ENCODE measurements at regions not wholly inside any gene's neighbourhood (a gene's known extent, or its start where the extent isn't known, plus 50 kb on each side); places are given as distances from the start of the nearest gene placed in this dataset.

DNA sequence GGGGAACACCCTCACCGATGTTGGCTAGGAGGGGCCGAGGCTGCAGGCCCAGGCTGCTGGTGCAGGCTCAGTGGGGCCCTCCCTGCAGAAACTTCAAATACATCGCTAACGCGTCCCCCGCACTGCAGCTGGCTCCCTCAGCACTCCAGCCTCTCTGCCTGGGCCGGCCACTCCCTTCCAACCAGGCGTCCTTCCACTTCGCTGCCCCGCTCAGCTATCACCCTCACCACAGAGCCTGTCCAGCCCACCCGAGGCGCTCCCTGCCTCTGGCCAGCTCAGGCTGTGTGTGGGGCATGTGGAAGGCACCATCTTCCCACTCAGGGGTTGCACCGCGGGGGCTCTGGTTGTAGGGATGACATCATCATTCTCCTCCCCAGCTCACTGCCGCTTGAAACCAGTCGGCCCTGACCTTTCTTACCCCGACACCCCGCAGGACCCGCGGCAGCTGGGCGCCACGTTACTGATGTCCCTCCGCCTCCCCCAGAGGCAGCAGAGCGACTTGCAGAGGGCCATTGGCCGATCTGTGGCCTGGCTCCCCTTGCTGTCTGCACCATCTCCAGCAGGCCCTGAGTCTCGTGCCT lies 199.9 kb upstream of the RTL1 start:
- no peak for DNase-seq (ENCODE audit: low read depth in 2 of 2)

DNA sequence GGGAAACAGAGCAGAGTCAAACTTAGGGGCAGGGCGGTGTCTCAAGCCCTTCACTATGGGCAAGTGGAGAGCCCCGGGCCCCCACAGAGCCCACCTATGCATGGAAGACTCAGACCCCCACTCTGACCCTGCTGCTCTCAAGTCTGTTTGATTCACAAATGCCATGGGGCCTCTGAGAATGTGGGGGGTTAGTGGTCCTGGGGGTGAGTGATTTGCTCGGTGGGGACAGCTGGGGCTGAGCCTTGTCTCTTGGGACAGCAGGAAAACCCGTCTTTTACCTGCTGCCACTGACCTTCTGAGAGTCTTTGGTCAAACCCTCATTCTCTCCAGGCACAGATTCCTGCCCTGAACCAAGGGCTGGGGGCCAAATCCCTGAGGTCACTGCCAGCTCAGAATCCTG lies 201.0 kb upstream of the RTL1 start:
- DNase-seq (ENCODE audit: low read depth in 2 of 2), result no peak

- no peak for DNase-seq (ENCODE audit: low read depth in 2 of 2)
Measured at GRCh38 chr14:101105045-101105444, 201.5 kb upstream of the RTL1 start.

GRCh38 chr14:101108579-101109346 lies 205.2 kb upstream of the RTL1 start:
- DNase-seq (ENCODE audit: low read depth in 2 of 2), result no peak

DNA sequence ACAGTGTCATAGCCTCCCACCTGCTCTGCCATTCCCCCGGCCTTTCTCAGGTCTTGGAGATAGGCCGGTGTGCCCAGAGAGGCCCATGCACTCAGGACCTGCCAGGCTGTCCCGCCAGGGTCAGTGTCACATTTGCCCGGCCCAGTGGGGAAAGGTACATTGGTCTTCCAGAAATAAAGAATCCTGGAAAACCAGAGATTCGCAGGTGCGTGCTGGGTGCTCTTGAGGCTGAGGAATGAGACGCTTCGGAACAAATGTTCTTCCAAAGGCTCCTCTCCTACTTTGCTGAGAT lies 205.8 kb upstream of the RTL1 start:
- DNase-seq (ENCODE audit: low read depth in 2 of 2), result no peak

DNA sequence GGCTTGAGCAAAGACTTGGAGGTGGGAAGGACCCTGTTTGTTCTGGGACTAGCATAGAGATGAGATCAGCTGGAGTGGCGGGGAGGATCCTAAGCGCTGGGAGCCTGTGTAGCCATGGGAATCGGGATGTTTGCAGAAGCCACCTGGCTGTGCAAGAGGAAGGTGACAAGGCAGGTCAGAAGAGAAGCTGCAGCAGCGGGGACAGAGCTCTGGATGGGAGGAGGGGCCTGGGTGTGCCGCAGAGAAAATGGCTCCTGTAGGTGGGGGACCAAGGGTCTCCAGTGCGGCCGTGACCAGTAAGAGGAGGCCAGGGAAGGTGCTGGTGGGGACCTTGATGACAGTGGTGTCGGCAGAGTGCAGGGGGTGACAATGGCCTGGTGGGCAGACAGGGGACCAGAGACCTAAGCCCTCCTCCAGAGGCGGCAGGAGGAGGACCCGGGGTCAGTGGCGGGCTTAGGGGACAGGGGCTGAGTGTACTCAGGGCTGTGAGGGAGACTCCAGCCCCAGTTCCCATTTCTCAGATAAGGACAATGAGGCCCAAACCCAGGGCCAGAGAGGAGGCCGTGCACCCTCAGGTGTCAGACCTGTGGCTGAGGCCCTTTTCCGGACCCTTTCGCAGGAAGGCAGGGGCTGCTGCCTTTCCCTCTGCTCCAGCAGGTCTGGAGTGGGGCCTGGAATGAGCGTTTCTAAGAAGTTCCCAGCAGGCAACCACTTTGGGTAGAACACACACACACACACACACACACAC lies 206.6 kb upstream of the RTL1 start:
- no peak for DNase-seq (ENCODE audit: low read depth in 2 of 2)

DNA sequence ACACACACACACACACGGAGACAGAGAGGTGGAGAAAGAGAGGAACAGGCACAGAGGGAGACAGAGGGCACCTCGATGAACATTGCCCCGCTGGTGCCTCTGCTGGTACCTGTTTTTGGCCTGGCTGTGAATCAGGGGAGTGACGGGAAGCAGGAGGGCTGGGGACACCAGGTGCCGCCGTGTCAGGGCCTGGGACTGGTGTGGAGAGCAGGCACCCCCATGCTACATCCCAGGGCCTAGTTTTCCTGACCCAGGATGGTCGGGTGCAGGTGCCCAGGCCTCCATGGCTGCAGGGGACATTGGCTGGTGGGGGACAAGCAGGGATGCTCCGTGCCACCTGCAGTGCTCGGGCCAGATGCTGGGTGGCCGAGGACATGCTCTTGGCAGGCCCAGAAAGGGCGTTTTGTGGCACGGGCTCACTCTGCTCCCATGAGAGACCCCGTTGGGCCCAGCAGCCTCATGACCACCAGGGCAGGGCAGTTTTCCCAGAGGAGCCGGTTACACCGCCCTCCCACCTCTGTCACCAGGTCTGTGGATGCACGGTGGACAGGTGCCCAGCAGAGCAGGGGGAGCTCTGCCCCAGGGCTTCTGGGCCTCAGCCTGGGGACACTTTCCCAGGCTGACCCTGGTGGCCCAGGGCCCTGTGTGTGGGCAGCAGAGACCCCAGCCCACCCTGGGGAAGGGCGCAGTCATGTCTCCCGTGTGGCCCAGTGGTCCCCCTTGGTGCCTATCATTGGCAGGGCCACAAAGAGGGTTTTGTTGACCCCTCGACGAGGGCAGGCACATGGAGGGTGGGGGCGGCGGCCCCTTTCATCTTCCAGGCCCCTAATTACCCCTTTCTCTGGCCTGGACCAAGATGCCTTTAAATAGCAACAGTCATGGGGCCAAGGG lies 207.5 kb upstream of the RTL1 start:
- DNase-seq (ENCODE audit: low read depth in 2 of 2), result no peak

- no peak for DNase-seq (ENCODE audit: low read depth in 2 of 2)
Measured at GRCh38 chr14:101111620-101112290, 208.2 kb upstream of the RTL1 start.

DNA sequence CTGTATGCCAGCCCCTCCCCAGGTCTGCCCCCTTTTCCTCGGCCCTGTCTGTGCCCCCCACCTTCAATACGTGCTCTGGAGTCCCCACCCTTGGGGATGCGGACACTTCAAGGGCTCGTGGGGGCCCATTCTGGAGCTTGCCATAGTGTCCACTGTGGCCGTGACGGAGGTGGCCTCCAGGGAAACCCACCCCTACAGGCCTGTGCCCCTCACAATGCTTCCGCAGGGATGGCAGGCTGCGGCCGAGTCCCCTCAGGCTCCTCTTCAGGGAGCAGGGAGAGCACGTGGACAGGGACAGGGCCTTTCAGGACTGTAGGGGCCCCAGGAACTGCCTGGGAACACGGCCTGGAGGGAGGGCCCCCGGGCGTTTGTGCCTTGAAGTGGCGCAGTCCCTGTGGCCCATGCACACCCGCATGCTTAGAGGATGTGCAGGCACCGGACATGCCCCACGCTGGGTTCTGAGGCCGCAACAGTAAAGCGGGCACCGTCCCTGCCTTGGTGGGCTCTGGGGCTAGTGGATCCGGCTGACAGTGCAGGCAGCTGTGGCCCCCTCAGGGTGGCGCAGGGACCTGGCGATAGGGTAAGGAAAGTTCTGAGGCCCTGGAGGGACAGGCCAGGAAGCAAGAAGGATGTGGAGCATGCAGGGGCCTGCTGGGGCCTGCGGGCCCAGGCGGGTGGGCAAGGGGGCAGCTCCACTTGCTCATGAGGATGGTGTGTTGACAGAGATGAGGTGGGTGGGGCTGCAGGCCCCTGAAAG lies 209.0 kb upstream of the RTL1 start:
- DNase-seq (ENCODE audit: low read depth in 2 of 2), result no peak

- DNase-seq (ENCODE audit: low read depth in 2 of 2), result no peak
Measured at GRCh38 chr14:101113108-101113612, 209.6 kb upstream of the RTL1 start.

GRCh38 chr14:101113835-101114725 lies 210.6 kb upstream of the RTL1 start:
- no peak for DNase-seq (ENCODE audit: low read depth in 2 of 2)

DNA sequence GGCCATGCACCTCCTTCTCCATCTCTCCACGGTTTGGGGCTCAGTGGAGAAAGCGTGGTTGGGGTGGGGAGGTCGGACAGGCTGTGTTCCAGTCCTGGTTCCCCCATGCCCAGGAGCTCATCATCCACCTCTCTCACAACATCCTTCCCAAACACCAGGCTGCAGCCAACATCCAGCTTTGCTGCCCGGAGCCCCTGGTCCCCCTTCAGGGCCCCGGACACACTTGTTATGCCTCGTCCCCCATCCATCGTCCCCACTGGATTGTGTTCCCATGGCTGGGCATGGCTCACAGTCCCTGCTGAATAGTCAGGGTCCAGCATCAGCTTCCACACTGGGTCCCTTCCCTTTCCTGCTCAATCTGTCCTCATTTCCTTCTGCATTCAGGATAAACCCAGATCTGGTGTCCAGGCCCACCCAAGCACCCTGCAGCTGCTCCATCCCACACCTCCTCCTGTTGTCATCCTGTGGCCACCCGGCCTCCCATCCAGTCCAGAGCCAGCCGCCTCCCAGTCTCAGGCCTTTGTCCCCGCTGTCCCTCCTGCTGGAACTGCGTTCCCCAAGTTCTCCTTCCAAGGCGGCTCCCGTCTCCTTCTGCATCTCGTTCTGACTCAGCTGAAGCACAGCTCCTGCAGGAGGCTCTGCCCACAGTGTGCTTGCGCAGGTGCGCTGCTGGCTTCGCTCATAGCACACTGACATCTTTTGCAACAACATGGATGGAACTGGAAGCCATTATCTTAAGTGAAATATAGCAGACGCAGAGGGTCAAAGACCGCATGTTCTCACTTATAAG lies 211.4 kb upstream of the RTL1 start:
- DNase-seq (ENCODE audit: low read depth in 2 of 2), result no peak

GRCh38 chr14:101115652-101116051 lies 212.1 kb upstream of the RTL1 start:
- no peak for DNase-seq (ENCODE audit: low read depth in 2 of 2)

GRCh38 chr14:101116065-101116464 lies 212.5 kb upstream of the RTL1 start:
- DNase-seq (ENCODE audit: low read depth in 2 of 2), result no peak

DNA sequence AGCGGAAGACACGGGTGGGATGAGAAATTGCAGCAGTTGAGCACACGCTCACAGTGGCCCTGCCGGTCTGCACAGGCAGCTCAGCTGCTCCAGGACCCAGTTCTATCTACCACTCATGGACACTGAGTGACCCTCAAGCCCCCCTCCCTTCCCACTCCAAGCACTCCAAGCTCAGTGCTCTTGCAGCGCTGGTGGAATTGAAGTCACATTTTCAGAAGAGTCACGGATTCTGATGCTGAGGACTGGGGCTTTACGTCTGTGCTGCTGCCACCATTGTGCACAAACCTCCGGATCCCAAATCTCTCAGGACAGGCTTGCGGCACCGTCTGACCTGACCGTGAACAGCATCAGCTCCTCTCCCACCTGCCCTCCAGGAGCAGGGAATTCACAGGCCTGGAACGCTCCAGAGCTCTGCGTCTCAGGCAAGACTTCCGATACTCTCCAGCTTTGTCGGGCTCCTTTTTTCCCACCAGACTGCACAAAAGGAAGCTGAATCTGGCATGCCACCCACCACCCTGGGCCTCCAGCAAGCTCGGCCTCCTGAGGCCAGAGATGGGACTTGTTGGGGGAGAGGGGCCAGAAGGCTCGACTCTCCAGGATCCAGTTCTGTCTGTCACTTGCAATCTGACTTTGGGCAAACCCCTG lies 213.1 kb upstream of the RTL1 start:
- DNase-seq (ENCODE audit: low read depth in 2 of 2), result no peak

GRCh38 chr14:101117543-101117942 lies 214.0 kb upstream of the RTL1 start:
- no peak for DNase-seq (ENCODE audit: low read depth in 2 of 2)

GRCh38 chr14:101118233-101118632 lies 214.7 kb upstream of the RTL1 start:
- DNase-seq (ENCODE audit: low read depth in 2 of 2), result no peak

All from stimulated activated CD4-positive, alpha-beta T cell treated with anti-CD3 and anti-CD28 coated beads, Interleukin-4, amount 100 ng/mL, for 48 hours (primary cell).